ENCODE measurements at regions not wholly inside any gene's neighbourhood (a gene's known extent, or its start where the extent isn't known, plus 50 kb on each side); places are given as distances from the start of the nearest gene placed in this dataset.

DNA sequence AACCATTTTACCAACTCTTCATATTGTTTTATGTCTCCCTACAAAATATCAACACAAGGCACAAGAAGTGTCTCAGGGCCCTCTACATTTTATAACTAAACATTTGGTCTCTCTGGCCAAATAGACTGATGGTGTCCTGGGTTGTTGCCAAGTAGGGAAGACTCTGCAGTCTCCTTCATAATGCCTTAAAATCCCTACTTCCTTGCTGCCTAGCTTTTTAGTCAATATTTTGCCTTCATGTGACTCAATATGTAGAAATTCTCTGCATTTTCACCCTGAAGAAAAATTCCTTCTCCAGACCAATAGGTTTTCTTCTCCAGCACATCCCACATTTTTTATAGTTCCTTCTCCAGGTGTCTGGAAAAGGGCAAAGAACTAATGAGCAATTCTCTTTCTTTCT lies 72.6 kb upstream of the IPO9 start (continued):
- TF ChIP-seq, protein P1, sequence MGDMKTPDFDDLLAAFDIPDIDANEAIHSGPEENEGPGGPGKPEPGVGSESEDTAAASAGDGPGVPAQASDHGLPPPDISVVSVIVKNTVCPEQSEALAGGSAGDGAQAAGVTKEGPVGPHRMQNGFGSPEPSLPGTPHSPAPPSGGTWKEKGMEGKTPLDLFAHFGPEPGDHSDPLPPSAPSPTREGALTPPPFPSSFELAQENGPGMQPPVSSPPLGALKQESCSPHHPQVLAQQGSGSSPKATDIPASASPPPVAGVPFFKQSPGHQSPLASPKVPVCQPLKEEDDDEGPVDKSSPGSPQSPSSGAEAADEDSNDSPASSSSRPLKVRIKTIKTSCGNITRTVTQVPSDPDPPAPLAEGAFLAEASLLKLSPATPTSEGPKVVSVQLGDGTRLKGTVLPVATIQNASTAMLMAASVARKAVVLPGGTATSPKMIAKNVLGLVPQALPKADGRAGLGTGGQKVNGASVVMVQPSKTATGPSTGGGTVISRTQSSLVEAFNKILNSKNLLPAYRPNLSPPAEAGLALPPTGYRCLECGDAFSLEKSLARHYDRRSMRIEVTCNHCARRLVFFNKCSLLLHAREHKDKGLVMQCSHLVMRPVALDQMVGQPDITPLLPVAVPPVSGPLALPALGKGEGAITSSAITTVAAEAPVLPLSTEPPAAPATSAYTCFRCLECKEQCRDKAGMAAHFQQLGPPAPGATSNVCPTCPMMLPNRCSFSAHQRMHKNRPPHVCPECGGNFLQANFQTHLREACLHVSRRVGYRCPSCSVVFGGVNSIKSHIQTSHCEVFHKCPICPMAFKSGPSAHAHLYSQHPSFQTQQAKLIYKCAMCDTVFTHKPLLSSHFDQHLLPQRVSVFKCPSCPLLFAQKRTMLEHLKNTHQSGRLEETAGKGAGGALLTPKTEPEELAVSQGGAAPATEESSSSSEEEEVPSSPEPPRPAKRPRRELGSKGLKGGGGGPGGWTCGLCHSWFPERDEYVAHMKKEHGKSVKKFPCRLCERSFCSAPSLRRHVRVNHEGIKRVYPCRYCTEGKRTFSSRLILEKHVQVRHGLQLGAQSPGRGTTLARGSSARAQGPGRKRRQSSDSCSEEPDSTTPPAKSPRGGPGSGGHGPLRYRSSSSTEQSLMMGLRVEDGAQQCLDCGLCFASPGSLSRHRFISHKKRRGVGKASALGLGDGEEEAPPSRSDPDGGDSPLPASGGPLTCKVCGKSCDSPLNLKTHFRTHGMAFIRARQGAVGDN (IDR thresholded peaks at IDR 0.05): no peak
- TF ChIP-seq, protein P2, sequence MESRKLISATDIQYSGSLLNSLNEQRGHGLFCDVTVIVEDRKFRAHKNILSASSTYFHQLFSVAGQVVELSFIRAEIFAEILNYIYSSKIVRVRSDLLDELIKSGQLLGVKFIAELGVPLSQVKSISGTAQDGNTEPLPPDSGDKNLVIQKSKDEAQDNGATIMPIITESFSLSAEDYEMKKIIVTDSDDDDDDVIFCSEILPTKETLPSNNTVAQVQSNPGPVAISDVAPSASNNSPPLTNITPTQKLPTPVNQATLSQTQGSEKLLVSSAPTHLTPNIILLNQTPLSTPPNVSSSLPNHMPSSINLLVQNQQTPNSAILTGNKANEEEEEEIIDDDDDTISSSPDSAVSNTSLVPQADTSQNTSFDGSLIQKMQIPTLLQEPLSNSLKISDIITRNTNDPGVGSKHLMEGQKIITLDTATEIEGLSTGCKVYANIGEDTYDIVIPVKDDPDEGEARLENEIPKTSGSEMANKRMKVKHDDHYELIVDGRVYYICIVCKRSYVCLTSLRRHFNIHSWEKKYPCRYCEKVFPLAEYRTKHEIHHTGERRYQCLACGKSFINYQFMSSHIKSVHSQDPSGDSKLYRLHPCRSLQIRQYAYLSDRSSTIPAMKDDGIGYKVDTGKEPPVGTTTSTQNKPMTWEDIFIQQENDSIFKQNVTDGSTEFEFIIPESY (IDR thresholded peaks at IDR 0.05): no peak
- TF ChIP-seq ZNF217 (IDR thresholded peaks at IDR 0.05): no peak

DNA sequence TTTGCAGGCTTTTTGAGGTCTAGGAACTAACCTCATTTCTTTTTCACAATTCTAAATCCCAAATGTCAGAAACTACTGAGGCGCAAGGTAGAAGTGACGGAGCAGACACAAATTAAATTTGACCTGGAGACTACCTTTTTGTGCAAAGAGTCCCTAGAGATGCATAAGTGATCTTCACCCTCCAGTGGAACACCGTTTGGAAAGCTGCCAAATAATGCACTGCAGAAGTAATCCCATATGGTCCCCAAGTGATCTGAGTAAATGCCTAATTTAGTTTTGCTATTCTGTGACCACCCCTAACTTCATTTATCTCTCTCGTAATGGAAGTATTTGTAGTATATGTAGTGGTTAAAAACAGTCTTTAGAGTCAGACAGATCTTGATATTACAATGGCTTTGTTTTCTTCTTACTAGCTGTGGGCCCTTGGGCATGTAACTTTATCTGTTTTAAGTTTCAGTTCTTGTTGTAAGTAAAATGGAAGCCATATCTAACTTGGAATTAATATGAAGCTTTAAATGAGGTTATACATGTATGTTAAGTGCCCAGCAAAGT lies 70.4 kb upstream of the IPO9 start:
- Histone ChIP-seq H3K4me1 (ENCODE audit: control insufficient read depth, insufficient read depth, low read length) (0 out of 2 replicates have a peak, but pooled peaks cover 14% of the 10 kb centered on the region), H2AFZ (ENCODE audit: control insufficient read depth, low read depth, low read length) (no peak overlapping the region), H3K9me3 (replicated peaks; ENCODE audit: control insufficient read depth, insufficient read depth, low read length) (no peaks in the 10 kb centered on the region), H3K27ac (ENCODE audit: control insufficient read depth, insufficient read depth) (no peak overlapping the region), H3K79me2 (ENCODE audit: control insufficient read depth, insufficient read depth, low read length) (no peaks in the 10 kb centered on the region), H3K4me3 (no peak overlapping the region), H3K9ac (ENCODE audit: control insufficient read depth, insufficient read depth, low read length) (no peak overlapping the region), H4K20me1 (ENCODE audit: control insufficient read depth, insufficient read depth) (no peaks in the 10 kb centered on the region), H3K36me3 (ENCODE audit: control insufficient read depth in 2 of 2, insufficient read depth in 2 of 2, low read length in 1 of 2) (no peaks in the 10 kb centered on the region), H3K27me3 (replicated peaks in 1 of 2; ENCODE audit: control insufficient read depth in 2 of 2, insufficient read depth in 2 of 2, low read length in 1 of 2) (no peaks in the 10 kb centered on the region; a peak in 1 of 4 replicates), H3K4me2 (ENCODE audit: control insufficient read depth, insufficient read depth) (no peak overlapping the region)
- FAIRE-seq (no peak), DNase-seq (ENCODE audit: low read depth, low spot score) (no peak), ATAC-seq (no peak)
- ChIA-PET POLR2A (no interaction called here), CTCF (interaction anchor here (1.1 kb wide), 1 partner anchor 34 kb away, joined by 3 read pairs; no protein-coding TSS in a partner anchor), RAD21 (ENCODE audit: unreplicated experiment) (no interaction called here), SMC1A (ENCODE audit: uncharacterized antibody, unreplicated experiment) (interaction anchor here (1.0 to 1.1 kb wide), 2 partner anchors 11 to 26 kb away, joined by 4 read pairs; no protein-coding TSS in a partner anchor)
- intact Hi-C loops (cut with micrococcal nuclease; ENCODE audit: unreplicated experiment): no loop called here
- in situ Hi-C loops (cut with MboI): no loop called here
- BruUV-seq (replicated peaks): no TSS peak
- 48% methylated on average over 4 of the region's 4 CpGs for WGBS (ENCODE audit: insufficient coverage, insufficient replicate concordance, low lambda C conversion rate, missing lambda C conversion rate)
- TF ChIP-seq MYB (IDR thresholded peaks at IDR 0.05; ENCODE audit: borderline replicate concordance, low read depth, low read length): no peak
- TF ChIP-seq, protein P3, sequence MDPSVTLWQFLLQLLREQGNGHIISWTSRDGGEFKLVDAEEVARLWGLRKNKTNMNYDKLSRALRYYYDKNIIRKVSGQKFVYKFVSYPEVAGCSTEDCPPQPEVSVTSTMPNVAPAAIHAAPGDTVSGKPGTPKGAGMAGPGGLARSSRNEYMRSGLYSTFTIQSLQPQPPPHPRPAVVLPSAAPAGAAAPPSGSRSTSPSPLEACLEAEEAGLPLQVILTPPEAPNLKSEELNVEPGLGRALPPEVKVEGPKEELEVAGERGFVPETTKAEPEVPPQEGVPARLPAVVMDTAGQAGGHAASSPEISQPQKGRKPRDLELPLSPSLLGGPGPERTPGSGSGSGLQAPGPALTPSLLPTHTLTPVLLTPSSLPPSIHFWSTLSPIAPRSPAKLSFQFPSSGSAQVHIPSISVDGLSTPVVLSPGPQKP (IDR thresholded peaks at IDR 0.05; ENCODE audit: low read depth, low read length): no peak
- TF ChIP-seq, protein P4, sequence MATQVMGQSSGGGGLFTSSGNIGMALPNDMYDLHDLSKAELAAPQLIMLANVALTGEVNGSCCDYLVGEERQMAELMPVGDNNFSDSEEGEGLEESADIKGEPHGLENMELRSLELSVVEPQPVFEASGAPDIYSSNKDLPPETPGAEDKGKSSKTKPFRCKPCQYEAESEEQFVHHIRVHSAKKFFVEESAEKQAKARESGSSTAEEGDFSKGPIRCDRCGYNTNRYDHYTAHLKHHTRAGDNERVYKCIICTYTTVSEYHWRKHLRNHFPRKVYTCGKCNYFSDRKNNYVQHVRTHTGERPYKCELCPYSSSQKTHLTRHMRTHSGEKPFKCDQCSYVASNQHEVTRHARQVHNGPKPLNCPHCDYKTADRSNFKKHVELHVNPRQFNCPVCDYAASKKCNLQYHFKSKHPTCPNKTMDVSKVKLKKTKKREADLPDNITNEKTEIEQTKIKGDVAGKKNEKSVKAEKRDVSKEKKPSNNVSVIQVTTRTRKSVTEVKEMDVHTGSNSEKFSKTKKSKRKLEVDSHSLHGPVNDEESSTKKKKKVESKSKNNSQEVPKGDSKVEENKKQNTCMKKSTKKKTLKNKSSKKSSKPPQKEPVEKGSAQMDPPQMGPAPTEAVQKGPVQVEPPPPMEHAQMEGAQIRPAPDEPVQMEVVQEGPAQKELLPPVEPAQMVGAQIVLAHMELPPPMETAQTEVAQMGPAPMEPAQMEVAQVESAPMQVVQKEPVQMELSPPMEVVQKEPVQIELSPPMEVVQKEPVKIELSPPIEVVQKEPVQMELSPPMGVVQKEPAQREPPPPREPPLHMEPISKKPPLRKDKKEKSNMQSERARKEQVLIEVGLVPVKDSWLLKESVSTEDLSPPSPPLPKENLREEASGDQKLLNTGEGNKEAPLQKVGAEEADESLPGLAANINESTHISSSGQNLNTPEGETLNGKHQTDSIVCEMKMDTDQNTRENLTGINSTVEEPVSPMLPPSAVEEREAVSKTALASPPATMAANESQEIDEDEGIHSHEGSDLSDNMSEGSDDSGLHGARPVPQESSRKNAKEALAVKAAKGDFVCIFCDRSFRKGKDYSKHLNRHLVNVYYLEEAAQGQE (IDR thresholded peaks at IDR 0.05; ENCODE audit: low read depth, low read length): no peak
- TF ChIP-seq, protein P5, sequence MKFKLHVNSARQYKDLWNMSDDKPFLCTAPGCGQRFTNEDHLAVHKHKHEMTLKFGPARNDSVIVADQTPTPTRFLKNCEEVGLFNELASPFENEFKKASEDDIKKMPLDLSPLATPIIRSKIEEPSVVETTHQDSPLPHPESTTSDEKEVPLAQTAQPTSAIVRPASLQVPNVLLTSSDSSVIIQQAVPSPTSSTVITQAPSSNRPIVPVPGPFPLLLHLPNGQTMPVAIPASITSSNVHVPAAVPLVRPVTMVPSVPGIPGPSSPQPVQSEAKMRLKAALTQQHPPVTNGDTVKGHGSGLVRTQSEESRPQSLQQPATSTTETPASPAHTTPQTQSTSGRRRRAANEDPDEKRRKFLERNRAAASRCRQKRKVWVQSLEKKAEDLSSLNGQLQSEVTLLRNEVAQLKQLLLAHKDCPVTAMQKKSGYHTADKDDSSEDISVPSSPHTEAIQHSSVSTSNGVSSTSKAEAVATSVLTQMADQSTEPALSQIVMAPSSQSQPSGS (IDR thresholded peaks at IDR 0.05; ENCODE audit: low read length): no peak
- no peak for TF ChIP-seq MTA2 (IDR thresholded peaks at IDR 0.05; ENCODE audit: low read depth)
- TF ChIP-seq ZNF622 (IDR thresholded peaks at IDR 0.05): no peak

All from GM12878 (cell line).